GM23248 (cell line): ENCODE measurements at regions not wholly inside any gene's neighbourhood (a gene's known extent, or its start where the extent isn't known, plus 50 kb on each side); places are given as distances from the start of the nearest gene placed in this dataset.

ENCODE experiments used
- EZH2 ChIP-seq: fragments of 200-600 bp; sonication (generic); IDR thresholded peaks from 2 replicates; pipeline ENCODE4 v1.6.1; 2018; ENCODE audit warnings: antibody characterized with exemption, mild to moderate bottlenecking; ENCODE audit not compliant: insufficient read depth, poor library complexity, severe bottlenecking
- EZH2phosphoT487 ChIP-seq: fragments of 200-600 bp; sonication (generic); IDR thresholded peaks from 2 replicates; pipeline ENCODE4 v1.6.1; 2018; ENCODE audit warnings: antibody characterized with exemption, moderate library complexity, mild to moderate bottlenecking, low read depth; ENCODE audit not compliant: insufficient read depth

- TF ChIP-seq EZH2phosphoT487 (no peak), EZH2 (no peak)
Observed at GRCh38 chr13:71924931-71925330, 57.9 kb upstream of the DACH1 start.
